RPMI7951 (cell line): ENCODE measurements at regions not wholly inside any gene's neighbourhood (a gene's known extent, or its start where the extent isn't known, plus 50 kb on each side); places are given as distances from the start of the nearest gene placed in this dataset.
"Not testable (repeated sequence)": the region's sequence is repeated elsewhere in the genome, so short reads cannot be mapped to it uniquely, and the experiment has no call there.

Source experiments
- DNase-seq: peaks from one replicate; pipeline ENCODE4 v3.0.0-alpha.2; 2012; ENCODE audit warnings: low read depth

- no peak for DNase-seq
Measured at GRCh38 chr6:14597090-14597489, 479.5 kb downstream of the CD83 start.

- no peak for DNase-seq
Measured at GRCh38 chr6:14598017-14598864, 480.7 kb downstream of the CD83 start.

- DNase-seq, result not testable (repeated sequence)
Measured at GRCh38 chr6:14600306-14600705, 482.7 kb downstream of the CD83 start.

- no peak for DNase-seq
Measured at GRCh38 chr6:14601490-14601889, 483.9 kb downstream of the CD83 start.

GRCh38 chr6:14606353-14606752, 488.8 kb downstream of the CD83 start:
- no peak for DNase-seq

GRCh38 chr6:14610141-14610540, 492.6 kb downstream of the CD83 start:
- DNase-seq, result no peak

GRCh38 chr6:14612016-14612980, 494.7 kb downstream of the CD83 start:
- peak; percentile 39 for DNase-seq

- DNase-seq, result no peak
Measured at GRCh38 chr6:14614631-14615030, 497.1 kb downstream of the CD83 start.

GRCh38 chr6:14616656-14617055, 499.1 kb downstream of the CD83 start:
- DNase-seq, result no peak

GRCh38 chr6:14618759-14619418, 501.3 kb downstream of the CD83 start:
- no peak for DNase-seq

GRCh38 chr6:14619419-14619781, 501.8 kb downstream of the CD83 start:
- DNase-seq, result no peak

GRCh38 chr6:14620522-14620921, 502.9 kb downstream of the CD83 start:
- DNase-seq, result no peak

- DNase-seq, result no peak
Measured at GRCh38 chr6:14621518-14621917, 503.9 kb downstream of the CD83 start.

GRCh38 chr6:14622085-14622484, 504.5 kb downstream of the CD83 start:
- DNase-seq, result no peak

- no peak for DNase-seq
Measured at GRCh38 chr6:14622909-14623505, 505.4 kb downstream of the CD83 start.

GRCh38 chr6:14625173-14625895, 507.8 kb downstream of the CD83 start:
- DNase-seq, result no peak

GRCh38 chr6:14626556-14626955, 509.0 kb downstream of the CD83 start:
- DNase-seq, result no peak

GRCh38 chr6:14630016-14630415, 512.4 kb downstream of the CD83 start:
- no peak for DNase-seq

- no peak for DNase-seq
Measured at GRCh38 chr6:14633479-14633878, 515.9 kb downstream of the CD83 start.

- DNase-seq, result no peak
Measured at GRCh38 chr6:14634072-14634471, 516.5 kb downstream of the CD83 start.

GRCh38 chr6:14635195-14635594, 517.6 kb downstream of the CD83 start:
- no peak for DNase-seq
